Thoracic aorta (tissue), 2 donors: ENCODE measurements at regions not wholly inside any gene's neighbourhood (a gene's known extent, or its start where the extent isn't known, plus 50 kb on each side); places are given as distances from the start of the nearest gene placed in this dataset.

Experiments
- ATAC-seq: fragments of 150-250 bp; one replicate; pipeline ENCODE4 v1.8.0; 2017; ENCODE audit warnings: low read depth; ENCODE audit not compliant: insufficient number of reproducible peaks, low FRiP score
- DNase-seq: peaks from one replicate; pipeline ENCODE4 v3.0.0-alpha.2; 2020; ENCODE audit warnings: low spot score
- H3K27ac ChIP-seq, 2 donors: fragments of 200-600 bp; sonication (generic); 1 replicate in 1 of 2; 2 replicates in 1 of 2; pipeline ENCODE4 v1.5.1; 2016; ENCODE audit warnings: mild to moderate bottlenecking in 2 of 2, moderate library complexity in 2 of 2
- H3K27me3 ChIP-seq: fragments of 200-600 bp; sonication (generic); replicated peaks from 2 replicates; pipeline ENCODE4 v1.6.0; 2016; ENCODE audit warnings: mild to moderate bottlenecking; ENCODE audit not compliant: insufficient read depth
- H3K36me3 ChIP-seq: fragments of 200-600 bp; sonication (generic); one replicate; pipeline ENCODE4 v1.5.1; 2016
- H3K4me1 ChIP-seq, 2 donors: fragments of 200-600 bp; sonication (generic); 1 replicate in 1 of 2; 2 replicates in 1 of 2; pipeline versions ENCODE4 v1.5.1 to v1.6.0; 2016; ENCODE audit warnings: low read depth in 2 of 2, mild to moderate bottlenecking in 1 of 2; ENCODE audit not compliant: control insufficient read depth in 1 of 2
- H3K4me3 ChIP-seq: fragments of 200-600 bp; sonication (generic); 2 replicates; pipeline ENCODE4 v1.5.1; 2016; ENCODE audit warnings: mild to moderate bottlenecking
- H3K9me3 ChIP-seq: fragments of 200-600 bp; sonication (generic); 2 replicates; pipeline ENCODE4 v1.5.1; 2016
- CTCF ChIP-seq: fragments of 200-600 bp; sonication (generic); IDR thresholded peaks from one replicate; pipeline ENCODE4 v1.5.1; 2019; ENCODE audit warnings: antibody characterized with exemption

GRCh38 chr3:159854500-159855124 lies 134.0 kb upstream of the IL12A start:
- H3K4me1 ChIP-seq, result peaks cover 46 to 83% of the 10 kb centered on the region in 2 donors
- H3K9me3 ChIP-seq, result no peaks in the 10 kb centered on the region
- H3K27me3 ChIP-seq, result no peaks in the 10 kb centered on the region
- ATAC-seq (no peak), DNase-seq (no peak)
- H3K27ac ChIP-seq, result peak overlapping the region; percentile 87 to 90
- peak overlapping the region; percentile 58 for H3K4me3 ChIP-seq
- no peaks in the 10 kb centered on the region for H3K36me3 ChIP-seq
- TF ChIP-seq CTCF, result no peak

GRCh38 chr3:159855599-159856346 lies 132.9 kb upstream of the IL12A start:
- H3K27me3 ChIP-seq, result no peaks in the 10 kb centered on the region
- DNase-seq, result no peak
- H3K4me3 ChIP-seq, result no peak overlapping the region
- no peaks in the 10 kb centered on the region for H3K9me3 ChIP-seq
- ATAC-seq, result no peak
- no peaks in the 10 kb centered on the region for H3K36me3 ChIP-seq
- no peak for TF ChIP-seq CTCF
- no peak overlapping the region for H3K27ac ChIP-seq
- peaks cover 52 to 92% of the 10 kb centered on the region in 2 donors for H3K4me1 ChIP-seq

DNA sequence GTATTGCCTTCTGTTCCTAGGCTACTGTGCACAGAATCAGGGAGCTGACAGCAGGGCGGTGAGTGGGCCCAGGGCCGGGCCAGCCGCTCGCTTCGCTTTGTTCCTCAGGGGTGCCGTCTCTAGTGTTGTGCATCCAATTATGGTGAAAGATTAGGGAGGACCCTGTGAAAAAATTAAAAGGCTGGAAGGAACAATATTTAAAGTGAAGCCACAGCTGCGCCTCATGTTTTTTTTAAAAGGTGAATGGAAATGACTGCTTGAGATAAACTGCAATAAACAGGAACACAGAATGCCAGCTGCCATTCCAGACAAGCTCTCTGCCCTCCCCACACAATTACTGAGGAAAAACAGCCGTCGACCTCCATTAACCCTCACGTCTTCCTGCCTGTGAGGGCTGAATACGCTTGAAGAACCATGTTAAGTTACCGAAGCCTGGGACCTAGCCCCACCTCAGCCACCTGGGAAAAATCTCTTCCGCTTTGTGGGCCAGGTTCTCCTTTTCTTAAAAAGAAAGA lies 132.0 kb upstream of the IL12A start:
- no peak for DNase-seq
- Histone ChIP-seq H3K9me3 (no peaks in the 10 kb centered on the region), H3K36me3 (no peaks in the 10 kb centered on the region), H3K4me1 (peaks cover 56 to 87% of the 10 kb centered on the region in 2 donors), H3K27me3 (no peaks in the 10 kb centered on the region), H3K27ac (no peak overlapping the region), H3K4me3 (no peak overlapping the region)
- no peak for ATAC-seq
- TF ChIP-seq CTCF, result no peak

- H3K4me3 ChIP-seq, result no peak overlapping the region
- H3K4me1 ChIP-seq, result peaks cover 51 to 77% of the 10 kb centered on the region in 2 donors
- H3K9me3 ChIP-seq, result no peaks in the 10 kb centered on the region
- TF ChIP-seq CTCF, result no peak
- H3K27ac ChIP-seq, result no peak overlapping the region
- ATAC-seq (no peak), DNase-seq (no peak)
- H3K27me3 ChIP-seq, result no peaks in the 10 kb centered on the region
- no peaks in the 10 kb centered on the region for H3K36me3 ChIP-seq
Measured at GRCh38 chr3:159857840-159858239, 130.8 kb upstream of the IL12A start.

DNA sequence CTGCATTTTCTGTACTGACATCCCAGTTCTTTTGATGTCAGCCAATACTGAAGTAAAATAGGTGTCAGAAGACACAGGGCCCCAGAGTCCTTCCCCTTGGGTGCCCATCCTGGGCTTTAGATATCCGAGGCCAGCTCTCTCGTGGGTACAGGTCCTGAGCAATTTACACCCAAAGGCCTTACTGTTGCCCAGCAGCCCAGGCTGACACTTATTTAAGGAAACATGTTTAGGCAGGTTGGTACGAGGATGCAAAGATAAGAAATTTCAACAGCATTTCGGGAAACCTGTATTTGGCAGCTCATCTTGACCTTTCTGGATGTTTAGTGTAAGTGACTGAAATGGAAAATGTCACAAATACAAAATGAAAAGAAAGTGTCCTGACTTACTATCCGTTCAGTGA lies 130.0 kb upstream of the IL12A start:
- Histone ChIP-seq H3K4me1 (peaks cover 43 to 69% of the 10 kb centered on the region in 2 donors), H3K4me3 (no peak overlapping the region), H3K27ac (no peak overlapping the region), H3K36me3 (no peaks in the 10 kb centered on the region), H3K9me3 (no peaks in the 10 kb centered on the region), H3K27me3 (no peaks in the 10 kb centered on the region)
- no peak for DNase-seq
- no peak for TF ChIP-seq CTCF
- ATAC-seq, result no peak
